Testis (tissue), 2 donors: ENCODE measurements at regions not wholly inside any gene's neighbourhood (a gene's known extent, or its start where the extent isn't known, plus 50 kb on each side); places are given as distances from the start of the nearest gene placed in this dataset.

Experiments
- CTCF ChIP-seq, 3 experiments: fragments of 450-650 bp in 2 of 3; fragments of 200-600 bp in 1 of 3; sonication (generic) in 1 of 3; IDR thresholded peaks; one replicate each; pipeline ENCODE4 v1.5.1; 2016 to 2019; ENCODE audit warnings: antibody characterized with exemption in 3 of 3, mild to moderate bottlenecking in 2 of 3, moderate library complexity in 1 of 3
- POLR2A ChIP-seq: fragments of 450-650 bp; IDR thresholded peaks from one replicate; pipeline ENCODE4 v1.6.1; 2017; ENCODE audit warnings: antibody characterized with exemption, mild to moderate bottlenecking, moderate library complexity

- TF ChIP-seq CTCF (IDR thresholded peaks at IDR 0.05): no peak
- no peak for TF ChIP-seq POLR2A
These were observed 1272.1 kb upstream of the PCDH20 start for GRCh38 chr13:62687732-62688131.
